CMK (cell line): ENCODE measurements at regions not wholly inside any gene's neighbourhood (a gene's known extent, or its start where the extent isn't known, plus 50 kb on each side); places are given as distances from the start of the nearest gene placed in this dataset.
"Not testable (repeated sequence)": the region's sequence is repeated elsewhere in the genome, so short reads cannot be mapped to it uniquely, and the experiment has no call there.

Experiments used
- DNase-seq: peaks from one replicate; pipeline ENCODE4 v3.0.0-alpha.2; 2010; ENCODE audit warnings: low read depth

- DNase-seq, result no peak
These were observed 664.0 kb upstream of the EEF2KMT start for GRCh38 chr16:5761592-5761991.

- no peak for DNase-seq
These were observed 660.7 kb upstream of the EEF2KMT start for GRCh38 chr16:5758281-5758680.

GRCh38 chr16:5756969-5757368, 659.4 kb upstream of the EEF2KMT start:
- DNase-seq, result no peak

GRCh38 chr16:5753381-5753780, 655.8 kb upstream of the EEF2KMT start:
- DNase-seq, result no peak

- no peak for DNase-seq
These were observed 653.6 kb upstream of the EEF2KMT start for GRCh38 chr16:5751216-5751615.

- not testable (repeated sequence) for DNase-seq
These were observed 652.8 kb upstream of the EEF2KMT start for GRCh38 chr16:5750439-5750838.

GRCh38 chr16:5738586-5738985, 641.0 kb upstream of the EEF2KMT start:
- DNase-seq, result no peak

- no peak for DNase-seq
These were observed 638.8 kb upstream of the EEF2KMT start for GRCh38 chr16:5736209-5736930.

- DNase-seq, result no peak
These were observed 637.8 kb upstream of the EEF2KMT start for GRCh38 chr16:5735444-5735843.

GRCh38 chr16:5730783-5731182, 633.2 kb upstream of the EEF2KMT start:
- no peak for DNase-seq

GRCh38 chr16:5722116-5722619, 624.6 kb upstream of the EEF2KMT start:
- DNase-seq, result no peak

- DNase-seq, result no peak
These were observed 617.6 kb upstream of the EEF2KMT start for GRCh38 chr16:5715155-5715554.

GRCh38 chr16:5709889-5710288, 612.3 kb upstream of the EEF2KMT start:
- no peak for DNase-seq

GRCh38 chr16:5706211-5706610, 608.6 kb upstream of the EEF2KMT start:
- no peak for DNase-seq

GRCh38 chr16:5704271-5704670, 606.7 kb upstream of the EEF2KMT start:
- no peak for DNase-seq

GRCh38 chr16:5693426-5693825, 595.8 kb upstream of the EEF2KMT start:
- DNase-seq, result no peak

GRCh38 chr16:5681966-5682365, 584.4 kb upstream of the EEF2KMT start:
- DNase-seq, result no peak

- DNase-seq, result no peak
These were observed 580.8 kb upstream of the EEF2KMT start for GRCh38 chr16:5678371-5678770.

- no peak for DNase-seq
These were observed 573.8 kb upstream of the EEF2KMT start for GRCh38 chr16:5671421-5671820.

GRCh38 chr16:5670198-5670597, 572.6 kb upstream of the EEF2KMT start:
- no peak for DNase-seq

GRCh38 chr16:5668553-5668952, 571.0 kb upstream of the EEF2KMT start:
- DNase-seq, result no peak

- DNase-seq, result no peak
These were observed 568.2 kb upstream of the EEF2KMT start for GRCh38 chr16:5665834-5666233.

GRCh38 chr16:5653789-5654188, 556.2 kb upstream of the EEF2KMT start:
- no peak for DNase-seq

GRCh38 chr16:5653041-5653440, 555.4 kb upstream of the EEF2KMT start:
- DNase-seq, result no peak
